ENCODE measurements at regions not wholly inside any gene's neighbourhood (a gene's known extent, or its start where the extent isn't known, plus 50 kb on each side); places are given as distances from the start of the nearest gene placed in this dataset.

DNA sequence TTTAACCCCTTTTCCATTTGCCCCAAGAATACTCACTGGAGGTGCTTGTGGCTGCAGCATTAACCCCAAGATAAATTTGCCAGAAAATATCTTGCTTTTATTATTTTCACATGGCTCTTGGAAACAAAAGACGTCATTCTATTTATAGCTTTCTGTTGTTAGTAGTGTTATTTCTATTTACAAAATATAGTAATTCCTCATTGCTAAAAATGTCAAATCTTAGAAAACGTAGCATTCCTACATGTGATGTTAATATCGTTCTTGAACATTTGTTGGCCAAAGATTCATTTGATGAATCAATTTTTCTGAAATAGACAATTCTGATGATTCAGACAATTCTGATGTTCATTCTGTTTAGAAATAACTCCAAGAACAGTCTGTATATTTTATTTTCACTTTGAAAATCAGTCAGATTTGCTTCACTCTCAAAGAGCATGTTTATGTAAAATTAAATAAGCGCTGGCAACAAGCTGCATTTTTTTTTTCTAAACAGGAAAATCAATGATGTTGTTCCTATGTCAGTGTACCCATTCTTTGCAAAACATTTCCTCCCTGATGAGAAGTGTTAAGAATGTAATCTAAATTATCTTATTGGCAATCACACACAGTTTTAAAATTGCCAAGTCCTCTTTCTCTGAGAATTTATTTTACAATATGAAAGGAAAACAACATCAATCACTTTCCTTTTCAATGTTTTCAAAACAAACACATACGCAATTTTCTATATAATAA lies 334.0 kb downstream of the KCTD12 start:
- TF ChIP-seq, protein P1, sequence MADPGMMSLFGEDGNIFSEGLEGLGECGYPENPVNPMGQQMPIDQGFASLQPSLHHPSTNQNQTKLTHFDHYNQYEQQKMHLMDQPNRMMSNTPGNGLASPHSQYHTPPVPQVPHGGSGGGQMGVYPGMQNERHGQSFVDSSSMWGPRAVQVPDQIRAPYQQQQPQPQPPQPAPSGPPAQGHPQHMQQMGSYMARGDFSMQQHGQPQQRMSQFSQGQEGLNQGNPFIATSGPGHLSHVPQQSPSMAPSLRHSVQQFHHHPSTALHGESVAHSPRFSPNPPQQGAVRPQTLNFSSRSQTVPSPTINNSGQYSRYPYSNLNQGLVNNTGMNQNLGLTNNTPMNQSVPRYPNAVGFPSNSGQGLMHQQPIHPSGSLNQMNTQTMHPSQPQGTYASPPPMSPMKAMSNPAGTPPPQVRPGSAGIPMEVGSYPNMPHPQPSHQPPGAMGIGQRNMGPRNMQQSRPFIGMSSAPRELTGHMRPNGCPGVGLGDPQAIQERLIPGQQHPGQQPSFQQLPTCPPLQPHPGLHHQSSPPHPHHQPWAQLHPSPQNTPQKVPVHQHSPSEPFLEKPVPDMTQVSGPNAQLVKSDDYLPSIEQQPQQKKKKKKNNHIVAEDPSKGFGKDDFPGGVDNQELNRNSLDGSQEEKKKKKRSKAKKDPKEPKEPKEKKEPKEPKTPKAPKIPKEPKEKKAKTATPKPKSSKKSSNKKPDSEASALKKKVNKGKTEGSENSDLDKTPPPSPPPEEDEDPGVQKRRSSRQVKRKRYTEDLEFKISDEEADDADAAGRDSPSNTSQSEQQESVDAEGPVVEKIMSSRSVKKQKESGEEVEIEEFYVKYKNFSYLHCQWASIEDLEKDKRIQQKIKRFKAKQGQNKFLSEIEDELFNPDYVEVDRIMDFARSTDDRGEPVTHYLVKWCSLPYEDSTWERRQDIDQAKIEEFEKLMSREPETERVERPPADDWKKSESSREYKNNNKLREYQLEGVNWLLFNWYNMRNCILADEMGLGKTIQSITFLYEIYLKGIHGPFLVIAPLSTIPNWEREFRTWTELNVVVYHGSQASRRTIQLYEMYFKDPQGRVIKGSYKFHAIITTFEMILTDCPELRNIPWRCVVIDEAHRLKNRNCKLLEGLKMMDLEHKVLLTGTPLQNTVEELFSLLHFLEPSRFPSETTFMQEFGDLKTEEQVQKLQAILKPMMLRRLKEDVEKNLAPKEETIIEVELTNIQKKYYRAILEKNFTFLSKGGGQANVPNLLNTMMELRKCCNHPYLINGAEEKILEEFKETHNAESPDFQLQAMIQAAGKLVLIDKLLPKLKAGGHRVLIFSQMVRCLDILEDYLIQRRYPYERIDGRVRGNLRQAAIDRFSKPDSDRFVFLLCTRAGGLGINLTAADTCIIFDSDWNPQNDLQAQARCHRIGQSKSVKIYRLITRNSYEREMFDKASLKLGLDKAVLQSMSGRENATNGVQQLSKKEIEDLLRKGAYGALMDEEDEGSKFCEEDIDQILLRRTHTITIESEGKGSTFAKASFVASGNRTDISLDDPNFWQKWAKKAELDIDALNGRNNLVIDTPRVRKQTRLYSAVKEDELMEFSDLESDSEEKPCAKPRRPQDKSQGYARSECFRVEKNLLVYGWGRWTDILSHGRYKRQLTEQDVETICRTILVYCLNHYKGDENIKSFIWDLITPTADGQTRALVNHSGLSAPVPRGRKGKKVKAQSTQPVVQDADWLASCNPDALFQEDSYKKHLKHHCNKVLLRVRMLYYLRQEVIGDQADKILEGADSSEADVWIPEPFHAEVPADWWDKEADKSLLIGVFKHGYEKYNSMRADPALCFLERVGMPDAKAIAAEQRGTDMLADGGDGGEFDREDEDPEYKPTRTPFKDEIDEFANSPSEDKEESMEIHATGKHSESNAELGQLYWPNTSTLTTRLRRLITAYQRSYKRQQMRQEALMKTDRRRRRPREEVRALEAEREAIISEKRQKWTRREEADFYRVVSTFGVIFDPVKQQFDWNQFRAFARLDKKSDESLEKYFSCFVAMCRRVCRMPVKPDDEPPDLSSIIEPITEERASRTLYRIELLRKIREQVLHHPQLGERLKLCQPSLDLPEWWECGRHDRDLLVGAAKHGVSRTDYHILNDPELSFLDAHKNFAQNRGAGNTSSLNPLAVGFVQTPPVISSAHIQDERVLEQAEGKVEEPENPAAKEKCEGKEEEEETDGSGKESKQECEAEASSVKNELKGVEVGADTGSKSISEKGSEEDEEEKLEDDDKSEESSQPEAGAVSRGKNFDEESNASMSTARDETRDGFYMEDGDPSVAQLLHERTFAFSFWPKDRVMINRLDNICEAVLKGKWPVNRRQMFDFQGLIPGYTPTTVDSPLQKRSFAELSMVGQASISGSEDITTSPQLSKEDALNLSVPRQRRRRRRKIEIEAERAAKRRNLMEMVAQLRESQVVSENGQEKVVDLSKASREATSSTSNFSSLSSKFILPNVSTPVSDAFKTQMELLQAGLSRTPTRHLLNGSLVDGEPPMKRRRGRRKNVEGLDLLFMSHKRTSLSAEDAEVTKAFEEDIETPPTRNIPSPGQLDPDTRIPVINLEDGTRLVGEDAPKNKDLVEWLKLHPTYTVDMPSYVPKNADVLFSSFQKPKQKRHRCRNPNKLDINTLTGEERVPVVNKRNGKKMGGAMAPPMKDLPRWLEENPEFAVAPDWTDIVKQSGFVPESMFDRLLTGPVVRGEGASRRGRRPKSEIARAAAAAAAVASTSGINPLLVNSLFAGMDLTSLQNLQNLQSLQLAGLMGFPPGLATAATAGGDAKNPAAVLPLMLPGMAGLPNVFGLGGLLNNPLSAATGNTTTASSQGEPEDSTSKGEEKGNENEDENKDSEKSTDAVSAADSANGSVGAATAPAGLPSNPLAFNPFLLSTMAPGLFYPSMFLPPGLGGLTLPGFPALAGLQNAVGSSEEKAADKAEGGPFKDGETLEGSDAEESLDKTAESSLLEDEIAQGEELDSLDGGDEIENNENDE (IDR thresholded peaks at IDR 0.05; ENCODE audit: insufficient replicate concordance, low read length): no peak
- no peak for TF ChIP-seq ZNF274 (IDR thresholded peaks at IDR 0.05; ENCODE audit: borderline replicate concordance, extremely low read depth, low read length)
- TF ChIP-seq NRF1 (IDR thresholded peaks at IDR 0.05; ENCODE audit: low read depth, low read length): no peak
- TF ChIP-seq, protein P2, sequence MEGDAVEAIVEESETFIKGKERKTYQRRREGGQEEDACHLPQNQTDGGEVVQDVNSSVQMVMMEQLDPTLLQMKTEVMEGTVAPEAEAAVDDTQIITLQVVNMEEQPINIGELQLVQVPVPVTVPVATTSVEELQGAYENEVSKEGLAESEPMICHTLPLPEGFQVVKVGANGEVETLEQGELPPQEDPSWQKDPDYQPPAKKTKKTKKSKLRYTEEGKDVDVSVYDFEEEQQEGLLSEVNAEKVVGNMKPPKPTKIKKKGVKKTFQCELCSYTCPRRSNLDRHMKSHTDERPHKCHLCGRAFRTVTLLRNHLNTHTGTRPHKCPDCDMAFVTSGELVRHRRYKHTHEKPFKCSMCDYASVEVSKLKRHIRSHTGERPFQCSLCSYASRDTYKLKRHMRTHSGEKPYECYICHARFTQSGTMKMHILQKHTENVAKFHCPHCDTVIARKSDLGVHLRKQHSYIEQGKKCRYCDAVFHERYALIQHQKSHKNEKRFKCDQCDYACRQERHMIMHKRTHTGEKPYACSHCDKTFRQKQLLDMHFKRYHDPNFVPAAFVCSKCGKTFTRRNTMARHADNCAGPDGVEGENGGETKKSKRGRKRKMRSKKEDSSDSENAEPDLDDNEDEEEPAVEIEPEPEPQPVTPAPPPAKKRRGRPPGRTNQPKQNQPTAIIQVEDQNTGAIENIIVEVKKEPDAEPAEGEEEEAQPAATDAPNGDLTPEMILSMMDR (IDR thresholded peaks at IDR 0.05; ENCODE audit: control extremely low read depth in 1 of 3, insufficient read depth in 1 of 3, low read depth in 1 of 3, low read length in 3 of 3): no peak
- no peak for TF ChIP-seq CBX5 (IDR thresholded peaks at IDR 0.05; ENCODE audit: low read depth, low read length)
- TF ChIP-seq TEAD4 (IDR thresholded peaks at IDR 0.05; ENCODE audit: low read depth, low read length): no peak
- TF ChIP-seq EP300 (IDR thresholded peaks at IDR 0.05; ENCODE audit: borderline replicate concordance in 1 of 2, low read depth in 2 of 2, low read length in 2 of 2): no peak

Measured in H1 (cell line).